Keratinocyte (primary cell): ENCODE measurements at regions not wholly inside any gene's neighbourhood (a gene's known extent, or its start where the extent isn't known, plus 50 kb on each side); places are given as distances from the start of the nearest gene placed in this dataset.

ENCODE experiments used
- DNase-seq: peaks from one replicate; pipeline ENCODE4 v3.0.0-alpha.2; 2011; ENCODE audit warnings: low read depth, missing footprints, low spot score
- FAIRE-seq: peaks from 2 replicates; lab custom pipeline; 2011; peaks lifted over from hg19 to GRCh38; lab: Jason Lieb, UNC
- H2AFZ ChIP-seq: 2 replicates; pipeline ENCODE4 v1.6.0; 2012; ENCODE audit warnings: low read length, control low read depth, inconsistent platforms; ENCODE audit not compliant: control insufficient read depth
- H3K27ac ChIP-seq: 2 replicates; pipeline ENCODE4 v1.5.1; 2011; ENCODE audit warnings: low read length; ENCODE audit not compliant: control insufficient read depth, insufficient read depth
- H3K27me3 ChIP-seq: 3 replicates; pipeline ENCODE4 v1.6.0; 2011; ENCODE audit warnings: low read length; ENCODE audit not compliant: control insufficient read depth, insufficient read depth; ENCODE audit errors: extremely low read depth
- H3K36me3 ChIP-seq, 2 experiments: 2 replicates in 1 of 2; 3 replicates in 1 of 2; pipeline ENCODE4 v1.5.1; 2011; ENCODE audit warnings: low read length in 2 of 2, mild to moderate bottlenecking in 1 of 2; ENCODE audit not compliant: control insufficient read depth in 2 of 2, insufficient read depth in 2 of 2; ENCODE audit errors: extremely low read depth in 1 of 2
- H3K4me1 ChIP-seq: 3 replicates; pipeline ENCODE4 v1.5.1; 2011; ENCODE audit warnings: low read length; ENCODE audit not compliant: control insufficient read depth, insufficient read depth; ENCODE audit errors: extremely low read depth
- H3K4me2 ChIP-seq: 3 replicates; pipeline ENCODE4 v1.6.0; 2011; ENCODE audit warnings: low read depth, low read length; ENCODE audit not compliant: control insufficient read depth, insufficient read depth; ENCODE audit errors: extremely low read depth
- H3K4me3 ChIP-seq, 3 experiments: fragments of 200-600 bp in 1 of 3; sonication (generic) in 1 of 3; 2 replicates in 2 of 3; 3 replicates in 1 of 3; pipeline ENCODE4 v1.5.1; 2011 to 2016; ENCODE audit warnings: low read length in 3 of 3, mild to moderate bottlenecking in 3 of 3, control low read depth in 2 of 3, inconsistent platforms in 1 of 3, low read depth in 1 of 3, mixed read lengths in 1 of 3, mixed run types in 1 of 3, moderate library complexity in 1 of 3; ENCODE audit not compliant: control insufficient read depth in 2 of 3, insufficient read depth in 2 of 3; ENCODE audit errors: extremely low read depth in 1 of 3
- H3K79me2 ChIP-seq: 2 replicates; pipeline ENCODE4 v1.6.0; 2012; ENCODE audit warnings: low read length; ENCODE audit not compliant: control insufficient read depth, insufficient read depth
- H3K9ac ChIP-seq: 3 replicates; pipeline ENCODE4 v1.6.0; 2011; ENCODE audit warnings: low read length; ENCODE audit not compliant: control insufficient read depth, insufficient read depth; ENCODE audit errors: extremely low read depth
- H3K9me1 ChIP-seq: 3 replicates; pipeline ENCODE4 v1.6.0; 2011; ENCODE audit warnings: low read length; ENCODE audit not compliant: control insufficient read depth, insufficient read depth; ENCODE audit errors: extremely low read depth
- H3K9me3 ChIP-seq: 2 replicates; pipeline ENCODE4 v1.5.1; 2012; ENCODE audit warnings: low read depth, low read length; ENCODE audit not compliant: control insufficient read depth
- H4K20me1 ChIP-seq: 3 replicates; pipeline ENCODE4 v1.6.0; 2011; ENCODE audit warnings: low read length; ENCODE audit not compliant: control insufficient read depth, insufficient read depth; ENCODE audit errors: extremely low read depth
- CTCF ChIP-seq, 3 experiments: IDR thresholded peaks in 1 of 3; conservative IDR thresholded peaks in 1 of 3; optimal IDR thresholded peaks in 1 of 3; 2 replicates in 2 of 3; 3 replicates in 1 of 3; pipeline versions ENCODE3 to v1.5.1; 2011; ENCODE audit warnings: low read length in 3 of 3, mild to moderate bottlenecking in 3 of 3, moderate library complexity in 2 of 3, control low read depth in 1 of 3, inconsistent platforms in 1 of 3; ENCODE audit not compliant: insufficient read depth in 2 of 3; ENCODE audit errors: extremely low read depth in 1 of 3
- EZH2 ChIP-seq: IDR thresholded peaks from one replicate; pipeline ENCODE4 v1.6.1; 2012; ENCODE audit warnings: inconsistent platforms, mild to moderate bottlenecking, low read length, moderate library complexity
- dilution Hi-C: fragments of 300-500 bp; cut with MboI; formaldehyde crosslinking; loops from one replicate; pipeline ENCODE4 v1.7.0; 2020; ENCODE audit warnings: low sequenced_read_pairs; ENCODE audit not compliant: extremely low pct_ligation_motif_present

DNA sequence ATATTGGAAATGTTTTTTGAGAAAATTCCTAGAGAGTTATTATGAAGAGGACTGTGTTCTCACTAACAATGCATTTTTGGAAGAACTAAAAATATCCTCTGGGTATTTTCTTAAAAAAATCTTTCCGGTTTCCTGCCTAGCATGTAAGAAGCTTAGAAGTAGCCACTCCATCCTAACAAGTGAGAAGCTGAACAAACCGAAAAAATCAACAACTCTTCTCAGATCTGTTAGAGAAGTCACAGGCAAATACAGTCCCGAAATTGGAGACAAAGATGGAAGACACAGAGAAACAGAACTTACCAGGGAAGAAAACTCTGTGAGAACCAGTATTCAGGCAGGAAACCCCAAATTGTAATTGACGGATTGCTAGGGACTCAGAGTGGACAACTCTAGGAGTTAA lies 173.0 kb downstream of the KLF12 start:
- Histone ChIP-seq H3K9me1 (peaks cover 2% of the 10 kb centered on the region), H3K36me3 (no peaks in the 10 kb centered on the region), H3K27me3 (no peaks in the 10 kb centered on the region), H3K9ac (no peak overlapping the region), H3K4me1 (peaks cover 9% of the 10 kb centered on the region), H3K4me2 (no peak overlapping the region), H3K27ac (no peak overlapping the region), H4K20me1 (no peaks in the 10 kb centered on the region), H2AFZ (no peak overlapping the region), H3K9me3 (no peaks in the 10 kb centered on the region), H3K79me2 (peaks cover 3% of the 10 kb centered on the region), H3K4me3 (no peak overlapping the region)
- DNase-seq (no peak), FAIRE-seq (no peak)
- no peak for TF ChIP-seq CTCF (optimal IDR thresholded peaks at IDR 0.05 in 1 of 3, IDR thresholded peaks at IDR 0.05 in 1 of 3, conservative IDR thresholded peaks at IDR 0.05 in 1 of 3; ENCODE audit: extremely low read depth in 1 of 3, insufficient read depth in 2 of 3, low read length in 3 of 3)
- TF ChIP-seq EZH2 = no peak
- dilution Hi-C loops = no loop called here

GRCh38 chr13:73960474-73960873 lies 173.7 kb downstream of the KLF12 start:
- peaks cover 3% of the 10 kb centered on the region for H3K79me2 ChIP-seq
- FAIRE-seq = no peak

More at GRCh38 chr13:73960474-73960873, 173.7 kb downstream of the KLF12 start:
- Histone ChIP-seq H3K4me3 (no peak overlapping the region), H3K4me1 (peaks cover 9% of the 10 kb centered on the region), H3K9me1 (peaks cover 2% of the 10 kb centered on the region), H3K4me2 (no peak overlapping the region), H3K27me3 (no peaks in the 10 kb centered on the region), H3K27ac (no peak overlapping the region), H2AFZ (no peak overlapping the region), H3K9ac (no peak overlapping the region), H3K36me3 (no peaks in the 10 kb centered on the region), H4K20me1 (no peaks in the 10 kb centered on the region), H3K9me3 (no peaks in the 10 kb centered on the region)
- no peak for TF ChIP-seq CTCF (optimal IDR thresholded peaks at IDR 0.05 in 1 of 3, IDR thresholded peaks at IDR 0.05 in 1 of 3, conservative IDR thresholded peaks at IDR 0.05 in 1 of 3; ENCODE audit: extremely low read depth in 1 of 3, insufficient read depth in 2 of 3, low read length in 3 of 3)
- no peak for TF ChIP-seq EZH2
- no peak for DNase-seq
- dilution Hi-C loops = no loop called here
